GM19035 (cell line): ENCODE measurements at regions not wholly inside any gene's neighbourhood (a gene's known extent, or its start where the extent isn't known, plus 50 kb on each side); places are given as distances from the start of the nearest gene placed in this dataset.

Experiments
- ATAC-seq: cut with Tn5 transposase; IDR thresholded peaks from one replicate; pipeline ENCODE4 v1.9.1; 2021; ENCODE audit not compliant: unreplicated experiment

- no peak for ATAC-seq
Measured at GRCh38 chr12:93011100-93011499, 82.0 kb upstream of the EEA1 start.

- ATAC-seq = no peak
Measured at GRCh38 chr12:93015871-93016751, 87.0 kb upstream of the EEA1 start.

GRCh38 chr12:93016752-93017350 lies 87.8 kb upstream of the EEA1 start:
- no peak for ATAC-seq

- ATAC-seq = no peak
Measured at GRCh38 chr12:93018610-93019009, 89.5 kb upstream of the EEA1 start.

GRCh38 chr12:93019212-93019927 lies 90.3 kb upstream of the EEA1 start:
- ATAC-seq = no peak

- no peak for ATAC-seq
Measured at GRCh38 chr12:93019975-93020630, 91.0 kb upstream of the EEA1 start.

GRCh38 chr12:93020631-93021597 lies 91.8 kb upstream of the EEA1 start:
- ATAC-seq = no peak

GRCh38 chr12:93022603-93023340 lies 93.7 kb upstream of the EEA1 start:
- ATAC-seq = no peak

- ATAC-seq = no peak
Measured at GRCh38 chr12:93025145-93026103, 96.3 kb upstream of the EEA1 start.

- ATAC-seq = no peak
Measured at GRCh38 chr12:93027041-93027440, 97.9 kb upstream of the EEA1 start.

- ATAC-seq = no peak
Measured at GRCh38 chr12:93029091-93029490, 100.0 kb upstream of the EEA1 start.

GRCh38 chr12:93031028-93031427 lies 101.9 kb upstream of the EEA1 start:
- no peak for ATAC-seq

GRCh38 chr12:93032758-93033157 lies 103.7 kb upstream of the EEA1 start:
- no peak for ATAC-seq

- no peak for ATAC-seq
Measured at GRCh38 chr12:93033948-93034347, 104.9 kb upstream of the EEA1 start.

GRCh38 chr12:93039062-93039461 lies 110.0 kb upstream of the EEA1 start:
- no peak for ATAC-seq

GRCh38 chr12:93039930-93040329 lies 110.8 kb upstream of the EEA1 start:
- ATAC-seq = no peak

GRCh38 chr12:93040367-93040766 lies 111.3 kb upstream of the EEA1 start:
- no peak for ATAC-seq

- ATAC-seq = no peak
Measured at GRCh38 chr12:93041416-93041815, 112.3 kb upstream of the EEA1 start.
